ENCODE measurements at regions not wholly inside any gene's neighbourhood (a gene's known extent, or its start where the extent isn't known, plus 50 kb on each side); places are given as distances from the start of the nearest gene placed in this dataset.

DNA sequence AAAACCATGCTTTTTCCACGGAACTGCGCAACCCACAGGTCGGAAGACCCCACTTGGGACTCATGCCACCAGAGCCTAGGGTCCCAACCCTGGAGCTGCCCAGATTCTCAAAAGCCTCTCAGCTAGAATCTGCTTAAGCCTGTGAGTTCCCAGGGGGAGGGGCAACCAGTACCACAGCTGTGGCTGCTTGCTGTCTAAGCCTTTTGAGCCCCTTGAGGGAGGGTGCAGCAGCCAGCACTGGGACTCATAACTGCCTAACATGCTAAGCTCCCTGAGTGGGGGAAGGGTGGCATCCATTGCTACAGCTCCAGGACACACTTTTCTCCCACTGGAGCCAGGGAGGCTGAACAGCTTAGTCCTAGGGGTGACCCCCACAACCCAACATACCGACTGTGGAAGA lies 485.6 kb upstream of the GRM3 start:
- Histone ChIP-seq H2AFZ (ENCODE audit: low read depth, low read length) (no peak overlapping the region), H3K9me1 (ENCODE audit: control insufficient read depth, insufficient read depth, low read length) (no peaks in the 10 kb centered on the region), H3K9ac (ENCODE audit: insufficient read depth in 1 of 2, low read depth in 2 of 2, low read length in 2 of 2) (no peak overlapping the region), H4K20me1 (replicated peaks; ENCODE audit: control insufficient read depth, insufficient read depth, low read length) (no peaks in the 10 kb centered on the region), H3K4me2 (ENCODE audit: insufficient read depth, low read length) (no peak overlapping the region), H3K4me1 (replicated peaks in 1 of 2; ENCODE audit: control insufficient read depth in 2 of 2, insufficient read depth in 2 of 2, low read length in 2 of 2) (no peaks in the 10 kb centered on the region), H3K79me2 (ENCODE audit: control insufficient read depth, insufficient read depth, low read length) (no peaks in the 10 kb centered on the region), H3K27ac (ENCODE audit: extremely low read depth, low read depth, low read length) (no peak overlapping the region), H3K36me3 (ENCODE audit: control insufficient read depth, insufficient read depth, low read length) (no peaks in the 10 kb centered on the region), H3K9me3 (replicated peaks; ENCODE audit: control insufficient read depth, insufficient read depth, low read depth, low read length) (no peaks in the 10 kb centered on the region), H3K27me3 (ENCODE audit: control insufficient read depth in 2 of 2, insufficient read depth in 2 of 2, low read length in 2 of 2) (no peaks in the 10 kb centered on the region), H3K4me3 (no peak overlapping the region)
- FAIRE-seq (no peak), DNase-seq (ENCODE audit: extremely low read depth in 1 of 4, low spot score in 3 of 4) (no peak), ATAC-seq (no peak)
- ChIA-PET POLR2A (no interaction called here), CTCF (ENCODE audit: low intra/inter-chr PET ratio) (no interaction called here)
- intact Hi-C loops (cut with micrococcal nuclease) (no loop called here), in situ Hi-C loops (cut with MboI) (no loop called here)
- no TSS peak for BruUV-seq (replicated peaks)
- WGBS (ENCODE audit: insufficient coverage, low coverage, missing lambda C conversion rate) = 0% methylated on average over 4 of the region's 4 CpGs
- TF ChIP-seq BRD9 (IDR thresholded peaks at IDR 0.05; ENCODE audit: low read depth, partially characterized antibody) (no peak), ZNF124 (CRISPR knock-in tag; IDR thresholded peaks at IDR 0.05) (no peak), MAFG (tag; conservative IDR thresholded peaks at IDR 0.05) (no peak), RBM25 (IDR thresholded peaks at IDR 0.05; ENCODE audit: low read depth, low read length, severe bottlenecking) (no peak), SRSF3 (IDR thresholded peaks at IDR 0.05; ENCODE audit: insufficient read depth, low read length) (no peak), ZNF140 (CRISPR knock-in tag; IDR thresholded peaks at IDR 0.05) (no peak), ZNF12 (CRISPR knock-in tag; IDR thresholded peaks at IDR 0.05) (no peak), MBD2 (IDR thresholded peaks at IDR 0.05; ENCODE audit: borderline replicate concordance, low read depth) (no peak), ZNF57 (CRISPR knock-in tag; IDR thresholded peaks at IDR 0.05) (no peak)
- TF ChIP-seq, protein P1, sequence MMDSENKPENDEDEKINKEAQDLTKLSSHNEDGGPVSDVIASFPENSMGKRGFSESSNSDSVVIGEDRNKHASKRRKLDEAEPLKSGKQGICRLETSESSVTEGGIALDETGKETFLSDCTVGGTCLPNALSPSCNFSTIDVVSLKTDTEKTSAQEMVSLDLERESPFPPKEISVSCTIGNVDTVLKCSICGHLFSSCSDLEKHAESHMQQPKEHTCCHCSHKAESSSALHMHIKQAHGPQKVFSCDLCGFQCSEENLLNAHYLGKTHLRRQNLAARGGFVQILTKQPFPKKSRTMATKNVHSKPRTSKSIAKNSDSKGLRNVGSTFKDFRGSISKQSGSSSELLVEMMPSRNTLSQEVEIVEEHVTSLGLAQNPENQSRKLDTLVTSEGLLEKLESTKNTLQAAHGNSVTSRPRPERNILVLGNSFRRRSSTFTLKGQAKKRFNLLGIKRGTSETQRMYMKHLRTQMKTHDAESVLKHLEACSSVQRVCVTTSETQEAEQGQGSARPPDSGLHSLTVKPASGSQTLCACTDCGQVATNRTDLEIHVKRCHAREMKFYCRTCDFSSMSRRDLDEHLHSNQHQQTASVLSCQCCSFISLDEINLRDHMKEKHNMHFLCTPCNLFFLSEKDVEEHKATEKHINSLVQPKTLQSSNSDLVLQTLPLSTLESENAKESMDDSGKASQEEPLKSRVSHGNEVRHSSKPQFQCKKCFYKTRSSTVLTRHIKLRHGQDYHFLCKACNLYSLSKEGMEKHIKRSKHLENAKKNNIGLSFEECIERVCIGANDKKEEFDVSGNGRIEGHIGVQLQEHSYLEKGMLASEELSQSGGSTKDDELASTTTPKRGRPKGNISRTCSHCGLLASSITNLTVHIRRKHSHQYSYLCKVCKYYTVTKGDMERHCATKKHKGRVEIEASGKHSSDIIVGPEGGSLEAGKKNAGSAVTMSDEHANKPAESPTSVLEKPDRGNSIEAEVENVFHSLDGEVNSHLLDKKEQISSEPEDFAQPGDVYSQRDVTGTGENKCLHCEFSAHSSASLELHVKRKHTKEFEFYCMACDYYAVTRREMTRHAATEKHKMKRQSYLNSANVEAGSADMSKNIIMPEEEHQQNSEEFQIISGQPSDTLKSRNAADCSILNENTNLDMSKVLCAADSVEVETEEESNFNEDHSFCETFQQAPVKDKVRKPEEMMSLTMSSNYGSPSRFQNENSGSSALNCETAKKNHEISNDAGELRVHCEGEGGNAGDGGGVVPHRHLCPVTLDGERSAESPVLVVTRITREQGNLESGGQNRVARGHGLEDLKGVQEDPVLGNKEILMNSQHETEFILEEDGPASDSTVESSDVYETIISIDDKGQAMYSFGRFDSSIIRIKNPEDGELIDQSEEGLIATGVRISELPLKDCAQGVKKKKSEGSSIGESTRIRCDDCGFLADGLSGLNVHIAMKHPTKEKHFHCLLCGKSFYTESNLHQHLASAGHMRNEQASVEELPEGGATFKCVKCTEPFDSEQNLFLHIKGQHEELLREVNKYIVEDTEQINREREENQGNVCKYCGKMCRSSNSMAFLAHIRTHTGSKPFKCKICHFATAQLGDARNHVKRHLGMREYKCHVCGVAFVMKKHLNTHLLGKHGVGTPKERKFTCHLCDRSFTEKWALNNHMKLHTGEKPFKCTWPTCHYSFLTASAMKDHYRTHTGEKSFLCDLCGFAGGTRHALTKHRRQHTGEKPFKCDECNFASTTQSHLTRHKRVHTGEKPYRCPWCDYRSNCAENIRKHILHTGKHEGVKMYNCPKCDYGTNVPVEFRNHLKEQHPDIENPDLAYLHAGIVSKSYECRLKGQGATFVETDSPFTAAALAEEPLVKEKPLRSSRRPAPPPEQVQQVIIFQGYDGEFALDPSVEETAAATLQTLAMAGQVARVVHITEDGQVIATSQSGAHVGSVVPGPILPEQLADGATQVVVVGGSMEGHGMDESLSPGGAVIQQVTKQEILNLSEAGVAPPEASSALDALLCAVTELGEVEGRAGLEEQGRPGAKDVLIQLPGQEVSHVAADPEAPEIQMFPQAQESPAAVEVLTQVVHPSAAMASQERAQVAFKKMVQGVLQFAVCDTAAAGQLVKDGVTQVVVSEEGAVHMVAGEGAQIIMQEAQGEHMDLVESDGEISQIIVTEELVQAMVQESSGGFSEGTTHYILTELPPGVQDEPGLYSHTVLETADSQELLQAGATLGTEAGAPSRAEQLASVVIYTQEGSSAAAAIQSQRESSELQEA (IDR thresholded peaks at IDR 0.05; ENCODE audit: low read depth) = no peak
- TF ChIP-seq, protein P2, sequence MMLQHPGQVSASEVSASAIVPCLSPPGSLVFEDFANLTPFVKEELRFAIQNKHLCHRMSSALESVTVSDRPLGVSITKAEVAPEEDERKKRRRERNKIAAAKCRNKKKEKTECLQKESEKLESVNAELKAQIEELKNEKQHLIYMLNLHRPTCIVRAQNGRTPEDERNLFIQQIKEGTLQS (IDR thresholded peaks at IDR 0.05) = no peak
- TF ChIP-seq, protein P2 (CRISPR knock-in tag; conservative IDR thresholded peaks at IDR 0.05) = no peak
- TF ChIP-seq, protein P3, sequence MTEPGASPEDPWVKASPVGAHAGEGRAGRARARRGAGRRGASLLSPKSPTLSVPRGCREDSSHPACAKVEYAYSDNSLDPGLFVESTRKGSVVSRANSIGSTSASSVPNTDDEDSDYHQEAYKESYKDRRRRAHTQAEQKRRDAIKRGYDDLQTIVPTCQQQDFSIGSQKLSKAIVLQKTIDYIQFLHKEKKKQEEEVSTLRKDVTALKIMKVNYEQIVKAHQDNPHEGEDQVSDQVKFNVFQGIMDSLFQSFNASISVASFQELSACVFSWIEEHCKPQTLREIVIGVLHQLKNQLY (CRISPR knock-in tag; conservative IDR thresholded peaks at IDR 0.05) = no peak

Data from K562 (cell line).